ENCODE measurements at regions not wholly inside any gene's neighbourhood (a gene's known extent, or its start where the extent isn't known, plus 50 kb on each side); places are given as distances from the start of the nearest gene placed in this dataset.

DNA sequence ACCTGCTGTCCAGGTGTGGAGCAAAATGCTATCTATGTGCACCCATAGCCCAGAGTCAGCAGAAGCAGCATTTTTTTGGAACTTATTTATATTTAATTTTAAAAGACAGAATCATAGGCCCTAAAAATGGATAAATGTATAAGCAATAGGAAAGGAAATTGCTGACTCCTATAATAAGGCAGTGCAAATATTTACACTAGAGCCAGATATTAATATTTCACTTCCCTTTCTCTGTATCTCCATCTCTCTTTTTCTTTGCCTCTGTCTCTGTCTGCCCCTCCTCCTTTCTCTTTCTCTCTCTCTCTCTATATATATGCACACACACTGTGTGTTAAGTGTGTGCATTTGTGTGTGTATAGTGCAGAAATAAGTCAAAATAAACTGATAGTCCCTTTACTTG is 375.6 kb downstream of the SOX11 start:
- TF ChIP-seq POLR2A (IDR thresholded peaks at IDR 0.05; ENCODE audit: low read length) (no peak), GATA1 (IDR thresholded peaks at IDR 0.05; ENCODE audit: low read depth, low read length) (no peak)
